A549 (cell line): ENCODE measurements at regions not wholly inside any gene's neighbourhood (a gene's known extent, or its start where the extent isn't known, plus 50 kb on each side); places are given as distances from the start of the nearest gene placed in this dataset.

ENCODE experiments used
- ATAC-seq, 2 experiments: fragments of 200-7000 bp in 1 of 2; fragments of >200 bp in 1 of 2; cut with Nextera tagmentation in 1 of 2; cut with Tn5 transposase in 1 of 2; 3 replicates each; pipeline versions ENCODE4 v1.8.0 to v1.9.1; 2018 to 2020; ENCODE audit warnings: mild to moderate bottlenecking in 1 of 2, moderate library complexity in 1 of 2
- CTCF ChIA-PET: fragments of 300-600 bp; sonication (Branson Sonifier 250); formaldehyde crosslinking; extraction: SDS; loops from one replicate; lab custom pipeline; 2021; ENCODE audit warnings: antibody characterized with exemption, inconsistent platforms; lab: Yijun Ruan, JAX
- POLR2A ChIA-PET: fragments of 350-600 bp; formaldehyde crosslinking; extraction: SDS; loops from one replicate; lab custom pipeline; 2021; ENCODE audit warnings: antibody characterized with exemption, inconsistent platforms; lab: Yijun Ruan, JAX
- DNase-seq, 2 experiments: peaks; one replicate each; pipeline versions ENCODE4 v3.0.0 to v3.0.0-alpha.2; 2011 to 2016; ENCODE audit warnings: low read depth in 1 of 2, low spot score in 1 of 2
- FAIRE-seq: peaks from 2 replicates; lab custom pipeline; 2011; peaks lifted over from hg19 to GRCh38; lab: Jason Lieb, UNC
- H3K27ac ChIP-seq, 2 experiments: fragments of >200 bp; sonication (Bioruptor Twin); formaldehyde crosslinking; 3 replicates each; pipeline ENCODE4 v1.5.1; 2016 to 2017
- H3K4me1 ChIP-seq: fragments of >200 bp; sonication (Bioruptor Twin); formaldehyde crosslinking; 3 replicates; pipeline ENCODE4 v1.6.1; 2016
- H3K4me2 ChIP-seq: fragments of >200 bp; sonication (Bioruptor Twin); formaldehyde crosslinking; 3 replicates; pipeline ENCODE4 v1.6.1; 2016
- H3K4me3 ChIP-seq: fragments of >200 bp; sonication (Bioruptor Twin); formaldehyde crosslinking; 3 replicates; pipeline ENCODE4 v1.5.1; 2016
- H3K9me3 ChIP-seq: fragments of >200 bp; sonication (Bioruptor Twin); formaldehyde crosslinking; 3 replicates; pipeline ENCODE4 v1.6.1; 2016
- BCL3 ChIP-seq: fragments of >200 bp; sonication (Bioruptor Twin); formaldehyde crosslinking; IDR thresholded peaks from 3 replicates; pipeline ENCODE4 v1.6.1; 2016
- CBX8 ChIP-seq: fragments of 200-600 bp; sonication (generic); IDR thresholded peaks from 2 replicates; pipeline ENCODE4 v1.6.1; 2016
- CTCF ChIP-seq: fragments of >200 bp; sonication (Bioruptor Twin); formaldehyde crosslinking; IDR thresholded peaks from 3 replicates; pipeline ENCODE4 v1.5.1; 2016
- EHMT2 ChIP-seq: fragments of 200-600 bp; sonication (generic); IDR thresholded peaks from 2 replicates; pipeline ENCODE4 v1.6.1; 2016; ENCODE audit warnings: antibody characterized with exemption, low read depth, mild to moderate bottlenecking, moderate library complexity
- FOSB ChIP-seq: fragments of 250-450 bp; sonication (Bioruptor Pico); IDR thresholded peaks from 2 replicates; pipeline ENCODE4 v1.5.0; 2020; ENCODE audit warnings: mild to moderate bottlenecking, moderate library complexity
- FOXS1 ChIP-seq: fragments of 250-450 bp; sonication (Bioruptor Pico); IDR thresholded peaks from 2 replicates; pipeline ENCODE4 v1.5.0; 2020; ENCODE audit warnings: mild to moderate bottlenecking, moderate library complexity
- HES2 ChIP-seq: fragments of >200 bp; sonication (Bioruptor Twin); formaldehyde crosslinking; IDR thresholded peaks from 2 replicates; pipeline ENCODE4 v1.6.1; 2016
- MAX ChIP-seq: IDR thresholded peaks from 2 replicates; pipeline ENCODE4 v1.6.1; 2012
- PHF8 ChIP-seq: fragments of 200-600 bp; sonication (generic); IDR thresholded peaks from 2 replicates; pipeline ENCODE4 v1.6.1; 2016; ENCODE audit warnings: low read depth, mild to moderate bottlenecking, antibody characterized with exemption, moderate library complexity, borderline replicate concordance
- RAD21 ChIP-seq, 2 experiments: fragments of >200 bp in 1 of 2; sonication (Bioruptor Twin) in 1 of 2; formaldehyde crosslinking in 1 of 2; IDR thresholded peaks in 1 of 2; conservative IDR thresholded peaks in 1 of 2; 2 replicates in 1 of 2; 3 replicates in 1 of 2; pipeline ENCODE4 v1.6.1; 2012 to 2018; ENCODE audit warnings: inconsistent platforms in 1 of 2
- RCOR1 ChIP-seq: fragments of 150-350 bp; IDR thresholded peaks from 2 replicates; pipeline ENCODE4 v1.6.1; 2014; ENCODE audit warnings: antibody characterized with exemption, low read length, low read depth
- USF2 ChIP-seq: fragments of 450-650 bp; IDR thresholded peaks from 2 replicates; pipeline ENCODE4 v1.6.1; 2014; ENCODE audit warnings: antibody characterized with exemption
- WGBS: methylation state at CpG from one replicate; pipeline ENCODE4 v1.1.6; 2017; ENCODE audit errors: missing lambda C conversion rate; 5-methylcytosine and 5-hydroxymethylcytosine counted together

DNA sequence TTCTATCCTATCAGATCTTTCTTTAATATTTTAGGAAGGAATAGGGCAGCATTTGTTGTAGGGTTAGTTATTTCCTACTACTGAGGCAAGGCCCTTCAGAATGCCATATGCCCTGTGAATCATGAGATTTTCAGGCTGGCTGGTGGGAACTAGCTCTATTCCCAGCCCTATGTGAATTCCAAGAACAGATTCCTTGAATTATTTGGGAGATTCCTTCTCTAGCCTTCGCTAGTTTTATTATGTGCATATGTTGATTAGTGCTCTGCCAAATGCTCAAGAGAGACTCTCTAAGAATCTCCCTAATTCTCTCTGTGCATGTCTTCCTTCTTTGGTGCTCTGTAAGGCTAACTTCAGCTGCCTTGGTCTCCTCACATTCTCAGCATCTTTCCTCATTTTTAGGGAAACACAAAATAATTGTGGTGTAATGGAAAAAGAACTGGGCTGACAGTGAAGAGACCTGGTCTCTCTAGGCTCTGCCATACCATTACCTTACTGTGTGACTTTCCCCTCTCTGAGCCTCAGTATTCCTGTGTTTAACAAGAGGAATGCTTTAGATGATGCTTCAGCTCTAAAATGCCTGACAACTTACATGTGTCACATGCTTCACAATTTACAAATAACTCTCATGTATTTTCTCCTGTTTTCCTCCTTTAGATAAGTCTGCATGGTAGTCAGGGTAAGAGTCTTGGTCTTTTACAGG is 79.7 kb downstream of the VMA21 start:
- Histone ChIP-seq H3K4me3 (no peak overlapping the region), H3K4me1 (no peaks in the 10 kb centered on the region), H3K4me2 (no peak overlapping the region)
- ChIA-PET CTCF (no interaction called here), POLR2A (no interaction called here)
- 5% methylated on average over 1 of the region's 1 CpG for WGBS
- TF ChIP-seq FOSB (CRISPR knock-in tag) (no peak), CTCF (no peak), EHMT2 (no peak), PHF8 (no peak), FOXS1 (no peak)
- TF ChIP-seq, all 56 proteins: peak for 0
- H3K27ac ChIP-seq, result no peak overlapping the region
- no peak for FAIRE-seq
- H3K9me3 ChIP-seq, result no peaks in the 10 kb centered on the region
- no peak for ATAC-seq
- no peak for DNase-seq

DNA sequence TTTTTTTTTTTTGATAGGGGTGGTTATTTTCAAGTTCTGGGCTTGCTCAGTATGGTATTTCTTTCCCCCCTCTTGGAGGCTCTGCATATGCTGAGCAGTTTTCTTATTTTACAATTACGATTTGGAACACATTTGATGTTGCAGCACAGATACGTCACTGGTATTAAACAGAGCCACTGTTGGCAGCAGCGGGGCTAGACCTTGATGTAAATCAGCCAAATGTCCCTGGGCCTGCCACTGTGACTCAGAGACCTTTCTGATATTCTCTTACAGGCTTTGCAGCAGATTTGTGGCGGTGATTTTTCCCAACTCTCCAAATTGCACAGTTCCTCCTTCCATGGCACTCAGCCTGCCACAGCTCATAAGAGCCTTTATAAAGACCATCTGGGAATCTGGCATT is 81.1 kb downstream of the VMA21 start:
- FAIRE-seq, result no peak
- no peaks in the 10 kb centered on the region for H3K9me3 ChIP-seq
- TF ChIP-seq USF2 (no peak), RCOR1 (no peak), PHF8 (no peak), CTCF (no peak), HES2 (no peak)
- DNase-seq, result no peak
- H3K27ac ChIP-seq, result no peak overlapping the region
- WGBS, result 17% methylated on average over 4 of the region's 4 CpGs
- CTCF ChIA-PET, result no interaction called here
- ATAC-seq, result no peak
- no peaks in the 10 kb centered on the region for H3K4me1 ChIP-seq
- no peak overlapping the region for H3K4me3 ChIP-seq
- H3K4me2 ChIP-seq, result no peak overlapping the region
- POLR2A ChIA-PET, result no interaction called here

GRCh38 chrX:151488677-151489076 is 74.8 kb upstream of the PASD1 start:
- Histone ChIP-seq H3K4me2 (no peak overlapping the region), H3K4me1 (no peaks in the 10 kb centered on the region), H3K4me3 (no peak overlapping the region), H3K9me3 (no peaks in the 10 kb centered on the region), H3K27ac (no peak overlapping the region)
- ATAC-seq, result peak; percentile 62 to 64; a peak in 4 of 6 replicates
- WGBS, result 30% methylated on average over 2 of the region's 2 CpGs
- CTCF ChIA-PET, result interaction anchor here (1.2 kb wide), 1 partner anchor 66 kb away, joined by 4 read pairs; no protein-coding TSS in a partner anchor
- no peak for FAIRE-seq
- DNase-seq, result peak; percentile 13 to 18
- POLR2A ChIA-PET, result no interaction called here
- TF ChIP-seq BCL3 (no peak), RAD21 (conservative IDR thresholded peaks at IDR 0.05 in 1 of 2, IDR thresholded peaks at IDR 0.05 in 1 of 2) (peak in 1 of 2 experiments; percentile 39; a peak in 2 of 5 replicates), CBX8 (no peak), MAX (peak; percentile 57)
